OCI-LY1 (cell line): ENCODE measurements at regions not wholly inside any gene's neighbourhood (a gene's known extent, or its start where the extent isn't known, plus 50 kb on each side); places are given as distances from the start of the nearest gene placed in this dataset.

ENCODE experiments used
- H2AFZ ChIP-seq: fragments of 200-600 bp; sonication (generic), shearing (Covaris generic); 2 replicates; pipeline ENCODE4 v1.6.0; 2014; ENCODE audit warnings: antibody characterized with exemption, mild to moderate bottlenecking, low read length
- H3F3A ChIP-seq: fragments of 200-600 bp; sonication (generic), shearing (Covaris generic); 2 replicates; pipeline ENCODE4 v1.6.0; 2014; ENCODE audit warnings: mild to moderate bottlenecking, antibody characterized with exemption, low read length, moderate library complexity; ENCODE audit not compliant: insufficient read depth
- H3K27ac ChIP-seq: fragments of 200-600 bp; sonication (generic); 2 replicates; pipeline ENCODE4 v1.5.1; 2014; ENCODE audit warnings: low read length, mixed run types, mild to moderate bottlenecking, low read depth; ENCODE audit not compliant: poor library complexity, severe bottlenecking
- H3K27me3 ChIP-seq: fragments of 200-600 bp; sonication (generic); 2 replicates; pipeline ENCODE4 v1.6.0; 2014; ENCODE audit warnings: antibody characterized with exemption, mild to moderate bottlenecking, low read length, moderate library complexity; ENCODE audit not compliant: insufficient read depth
- H3K36me3 ChIP-seq: fragments of 200-600 bp; sonication (generic); 2 replicates; pipeline ENCODE4 v1.6.1; 2014; ENCODE audit warnings: mild to moderate bottlenecking, antibody characterized with exemption, low read length, moderate library complexity, mixed read lengths; ENCODE audit not compliant: insufficient read depth
- H3K4me1 ChIP-seq: fragments of 200-600 bp; sonication (generic); 2 replicates; pipeline ENCODE4 v1.5.1; 2014; ENCODE audit warnings: mild to moderate bottlenecking, low read length, moderate library complexity; ENCODE audit not compliant: insufficient read depth, severe bottlenecking
- H3K4me2 ChIP-seq: fragments of 200-600 bp; sonication (generic), shearing (Covaris generic); 2 replicates; pipeline ENCODE4 v1.6.1; 2014; ENCODE audit warnings: low read length
- H3K4me3 ChIP-seq: fragments of 200-600 bp; sonication (generic); 2 replicates; pipeline ENCODE4 v1.5.1; 2014; ENCODE audit warnings: low read length, low read depth, mild to moderate bottlenecking, mixed read lengths; ENCODE audit not compliant: poor library complexity, severe bottlenecking
- H3K79me2 ChIP-seq: fragments of 200-600 bp; shearing (Covaris generic); 2 replicates; pipeline ENCODE4 v1.6.1; 2016; ENCODE audit warnings: mixed run types, low read length, mixed read lengths; ENCODE audit not compliant: insufficient read depth
- H3K9ac ChIP-seq: fragments of 200-600 bp; sonication (generic), shearing (Covaris generic); 2 replicates; pipeline ENCODE4 v1.6.1; 2014; ENCODE audit warnings: mild to moderate bottlenecking, low read length, mixed read lengths
- H3K9me2 ChIP-seq: fragments of 200-600 bp; sonication (generic), shearing (Covaris generic); 2 replicates; pipeline ENCODE4 v1.6.1; 2014; ENCODE audit warnings: low read depth, mild to moderate bottlenecking, low read length, mixed read lengths
- H3K9me3 ChIP-seq: fragments of 200-600 bp; shearing (Covaris generic); 2 replicates; pipeline ENCODE4 v1.6.1; 2014; ENCODE audit warnings: low read length, mixed read lengths
- H4K20me1 ChIP-seq: fragments of 200-600 bp; sonication (generic), shearing (Covaris generic); 2 replicates; pipeline ENCODE4 v1.6.0; 2016; ENCODE audit warnings: mild to moderate bottlenecking, low read length; ENCODE audit not compliant: insufficient read depth
- EZH2 ChIP-seq: fragments of 200-600 bp; sonication (generic), shearing (Covaris generic); IDR thresholded peaks from 2 replicates; pipeline ENCODE4 v1.8.0; 2017; ENCODE audit warnings: borderline replicate concordance, mixed run types, mild to moderate bottlenecking, antibody characterized with exemption, low read length, moderate library complexity, mixed read lengths
- TF ChIP-seq, protein P1 (sequence below): fragments of 200-600 bp; sonication (generic), shearing (Covaris generic); IDR thresholded peaks from 2 replicates; pipeline ENCODE4 v1.5.1; 2017; ENCODE audit warnings: mild to moderate bottlenecking, antibody characterized with exemption, low read length, moderate library complexity, mixed read lengths

DNA sequence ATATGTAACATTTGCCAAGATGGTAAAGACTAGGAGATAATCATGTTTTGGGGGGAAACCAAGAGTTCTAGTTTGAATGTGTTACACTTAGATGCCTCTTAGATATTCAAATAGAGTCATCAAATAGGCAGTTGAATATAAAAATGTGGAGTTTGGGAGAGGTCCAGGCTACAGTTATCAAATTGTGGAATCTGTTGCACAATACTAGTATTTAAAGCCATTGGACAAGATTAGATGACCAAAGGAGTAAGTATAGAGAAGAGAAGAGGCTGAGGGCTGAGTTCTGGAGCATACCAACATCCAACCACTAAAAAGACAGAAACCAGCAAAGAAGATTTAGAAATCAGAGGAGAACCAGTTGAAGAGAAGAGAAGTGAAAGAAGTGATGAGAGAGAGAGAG, 72.7 kb downstream of the NAA11 start:
- no peaks in the 10 kb centered on the region for H3K4me1 ChIP-seq
- TF ChIP-seq EZH2 = no peak
- TF ChIP-seq, protein P1, sequence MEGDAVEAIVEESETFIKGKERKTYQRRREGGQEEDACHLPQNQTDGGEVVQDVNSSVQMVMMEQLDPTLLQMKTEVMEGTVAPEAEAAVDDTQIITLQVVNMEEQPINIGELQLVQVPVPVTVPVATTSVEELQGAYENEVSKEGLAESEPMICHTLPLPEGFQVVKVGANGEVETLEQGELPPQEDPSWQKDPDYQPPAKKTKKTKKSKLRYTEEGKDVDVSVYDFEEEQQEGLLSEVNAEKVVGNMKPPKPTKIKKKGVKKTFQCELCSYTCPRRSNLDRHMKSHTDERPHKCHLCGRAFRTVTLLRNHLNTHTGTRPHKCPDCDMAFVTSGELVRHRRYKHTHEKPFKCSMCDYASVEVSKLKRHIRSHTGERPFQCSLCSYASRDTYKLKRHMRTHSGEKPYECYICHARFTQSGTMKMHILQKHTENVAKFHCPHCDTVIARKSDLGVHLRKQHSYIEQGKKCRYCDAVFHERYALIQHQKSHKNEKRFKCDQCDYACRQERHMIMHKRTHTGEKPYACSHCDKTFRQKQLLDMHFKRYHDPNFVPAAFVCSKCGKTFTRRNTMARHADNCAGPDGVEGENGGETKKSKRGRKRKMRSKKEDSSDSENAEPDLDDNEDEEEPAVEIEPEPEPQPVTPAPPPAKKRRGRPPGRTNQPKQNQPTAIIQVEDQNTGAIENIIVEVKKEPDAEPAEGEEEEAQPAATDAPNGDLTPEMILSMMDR = no peak
- H3K9me2 ChIP-seq = no peaks in the 10 kb centered on the region
- H4K20me1 ChIP-seq = no peaks in the 10 kb centered on the region
- H3K9me3 ChIP-seq = no peaks in the 10 kb centered on the region
- no peaks in the 10 kb centered on the region for H3K27me3 ChIP-seq
- H3K9ac ChIP-seq = no peak overlapping the region
- no peak overlapping the region for H2AFZ ChIP-seq
- H3K27ac ChIP-seq = no peak overlapping the region
- H3K79me2 ChIP-seq = no peaks in the 10 kb centered on the region
- no peak overlapping the region for H3K4me3 ChIP-seq
- H3K4me2 ChIP-seq = no peak overlapping the region
- no peaks in the 10 kb centered on the region for H3K36me3 ChIP-seq
- H3F3A ChIP-seq = no peaks in the 10 kb centered on the region

DNA sequence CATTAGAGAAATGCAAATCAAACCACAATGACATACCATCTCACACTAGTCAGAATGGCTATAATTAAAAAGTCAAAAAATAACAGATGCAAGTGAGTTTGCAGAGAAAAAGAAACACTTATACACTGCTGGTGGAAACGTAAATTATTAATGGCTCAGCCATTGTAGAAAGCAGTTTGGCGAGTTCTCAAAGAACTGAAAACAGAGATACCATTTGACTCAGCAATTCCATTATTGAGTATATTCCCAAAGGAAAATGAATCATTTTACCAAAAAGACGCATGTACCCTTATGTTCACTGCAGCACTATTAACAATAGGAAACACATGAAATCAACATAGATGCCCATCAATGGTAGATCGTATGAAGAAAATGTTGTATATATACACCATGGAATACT, 75.0 kb downstream of the NAA11 start:
- Histone ChIP-seq H3K4me2 (no peak overlapping the region), H3F3A (no peaks in the 10 kb centered on the region), H2AFZ (no peak overlapping the region), H3K4me1 (no peaks in the 10 kb centered on the region), H3K4me3 (no peak overlapping the region), H4K20me1 (no peaks in the 10 kb centered on the region), H3K9ac (no peak overlapping the region), H3K27me3 (no peaks in the 10 kb centered on the region), H3K79me2 (no peaks in the 10 kb centered on the region), H3K9me2 (no peaks in the 10 kb centered on the region), H3K9me3 (no peaks in the 10 kb centered on the region), H3K27ac (no peak overlapping the region), H3K36me3 (no peaks in the 10 kb centered on the region)
- no peak for TF ChIP-seq EZH2
- TF ChIP-seq, protein P1 = no peak

DNA sequence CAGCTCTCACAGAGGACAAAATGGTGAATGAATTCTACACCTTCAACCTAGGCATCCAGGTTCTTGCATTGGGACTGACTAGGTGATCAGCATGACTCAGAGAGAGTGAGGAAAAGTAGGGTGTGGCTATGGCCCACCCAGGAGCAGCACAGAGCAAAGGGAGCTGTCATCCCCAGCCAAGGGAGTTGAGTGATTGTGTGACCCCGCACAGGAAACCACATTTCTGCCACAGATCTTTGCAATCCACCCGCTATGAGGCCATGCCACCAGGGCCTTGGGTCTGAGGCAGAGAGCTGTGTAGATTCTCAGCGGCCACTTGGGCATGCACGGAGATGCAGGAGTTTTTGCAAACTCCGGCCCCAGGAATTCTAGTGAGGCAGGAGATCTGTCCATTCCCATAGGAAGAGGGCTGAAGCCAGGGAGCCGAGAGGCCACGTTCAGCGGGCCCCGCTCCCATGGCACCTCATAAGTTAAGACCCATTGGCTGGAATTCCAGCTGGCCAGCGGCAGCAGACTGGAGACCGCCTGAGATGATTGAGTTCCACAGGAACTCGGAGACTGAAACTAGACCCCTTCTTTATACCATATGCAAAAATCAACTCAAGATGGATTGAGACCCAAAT, 75.9 kb downstream of the NAA11 start:
- H3K4me2 ChIP-seq = no peak overlapping the region
- no peak overlapping the region for H2AFZ ChIP-seq
- no peaks in the 10 kb centered on the region for H3F3A ChIP-seq
- no peaks in the 10 kb centered on the region for H3K27me3 ChIP-seq
- no peaks in the 10 kb centered on the region for H3K9me3 ChIP-seq
- no peaks in the 10 kb centered on the region for H3K9me2 ChIP-seq
- H3K27ac ChIP-seq = no peak overlapping the region
- H4K20me1 ChIP-seq = no peaks in the 10 kb centered on the region
- H3K36me3 ChIP-seq = no peaks in the 10 kb centered on the region
- no peaks in the 10 kb centered on the region for H3K4me1 ChIP-seq
- H3K79me2 ChIP-seq = no peaks in the 10 kb centered on the region
- no peak overlapping the region for H3K9ac ChIP-seq
- TF ChIP-seq EZH2 = no peak
- TF ChIP-seq, protein P1 = no peak
- no peak overlapping the region for H3K4me3 ChIP-seq
